Panc1 (cell line): ENCODE measurements at regions not wholly inside any gene's neighbourhood (a gene's known extent, or its start where the extent isn't known, plus 50 kb on each side); places are given as distances from the start of the nearest gene placed in this dataset.

ENCODE experiments used
- POLR2AphosphoS5 ChIP-seq: IDR thresholded peaks from 2 replicates; pipeline ENCODE4 v1.6.1; 2012; ENCODE audit warnings: mild to moderate bottlenecking, low read depth, low read length, moderate library complexity
- SIN3A ChIP-seq: IDR thresholded peaks from 2 replicates; pipeline ENCODE4 v1.6.1; 2012; ENCODE audit warnings: low read depth, mild to moderate bottlenecking, low read length, moderate library complexity, borderline replicate concordance; ENCODE audit not compliant: insufficient read depth
- TCF7L2 ChIP-seq: IDR thresholded peaks from 2 replicates; pipeline ENCODE4 v1.6.1; 2011; ENCODE audit warnings: mild to moderate bottlenecking, low read depth, low read length, inconsistent platforms
- TF ChIP-seq, protein P1 (sequence below): fragments of 450-650 bp; IDR thresholded peaks from 2 replicates; pipeline ENCODE4 v1.5.1; 2017; ENCODE audit warnings: mild to moderate bottlenecking
- TF ChIP-seq, protein P2 (sequence below), 2 experiments: IDR thresholded peaks; 2 replicates each; pipeline ENCODE4 v1.6.1; 2011 to 2012; ENCODE audit warnings: low read depth in 2 of 2, control low read depth in 1 of 2, low read length in 1 of 2, mild to moderate bottlenecking in 1 of 2, moderate library complexity in 1 of 2; ENCODE audit not compliant: insufficient read depth in 1 of 2

DNA sequence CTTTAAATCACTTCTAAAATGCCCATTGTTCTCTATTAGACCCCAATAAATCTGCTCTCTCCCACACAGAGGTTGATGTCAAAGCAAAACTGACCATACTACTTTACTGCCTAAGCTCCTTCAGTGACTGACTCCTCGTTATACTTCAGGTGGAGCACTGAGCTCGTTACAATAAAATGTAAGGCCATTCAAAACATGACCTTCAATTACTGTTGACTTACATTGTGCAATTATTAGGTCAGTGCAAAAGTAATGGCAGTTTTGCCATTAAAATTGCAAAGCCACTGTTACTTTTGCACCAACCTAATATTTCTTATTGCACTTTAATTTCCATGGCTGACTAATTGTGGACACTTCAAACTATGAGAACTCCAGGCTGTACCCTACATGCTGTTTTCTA is 314.9 kb downstream of the MZT1 start:
- TF ChIP-seq, protein P1, sequence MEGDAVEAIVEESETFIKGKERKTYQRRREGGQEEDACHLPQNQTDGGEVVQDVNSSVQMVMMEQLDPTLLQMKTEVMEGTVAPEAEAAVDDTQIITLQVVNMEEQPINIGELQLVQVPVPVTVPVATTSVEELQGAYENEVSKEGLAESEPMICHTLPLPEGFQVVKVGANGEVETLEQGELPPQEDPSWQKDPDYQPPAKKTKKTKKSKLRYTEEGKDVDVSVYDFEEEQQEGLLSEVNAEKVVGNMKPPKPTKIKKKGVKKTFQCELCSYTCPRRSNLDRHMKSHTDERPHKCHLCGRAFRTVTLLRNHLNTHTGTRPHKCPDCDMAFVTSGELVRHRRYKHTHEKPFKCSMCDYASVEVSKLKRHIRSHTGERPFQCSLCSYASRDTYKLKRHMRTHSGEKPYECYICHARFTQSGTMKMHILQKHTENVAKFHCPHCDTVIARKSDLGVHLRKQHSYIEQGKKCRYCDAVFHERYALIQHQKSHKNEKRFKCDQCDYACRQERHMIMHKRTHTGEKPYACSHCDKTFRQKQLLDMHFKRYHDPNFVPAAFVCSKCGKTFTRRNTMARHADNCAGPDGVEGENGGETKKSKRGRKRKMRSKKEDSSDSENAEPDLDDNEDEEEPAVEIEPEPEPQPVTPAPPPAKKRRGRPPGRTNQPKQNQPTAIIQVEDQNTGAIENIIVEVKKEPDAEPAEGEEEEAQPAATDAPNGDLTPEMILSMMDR, result no peak
- TF ChIP-seq, protein P2, sequence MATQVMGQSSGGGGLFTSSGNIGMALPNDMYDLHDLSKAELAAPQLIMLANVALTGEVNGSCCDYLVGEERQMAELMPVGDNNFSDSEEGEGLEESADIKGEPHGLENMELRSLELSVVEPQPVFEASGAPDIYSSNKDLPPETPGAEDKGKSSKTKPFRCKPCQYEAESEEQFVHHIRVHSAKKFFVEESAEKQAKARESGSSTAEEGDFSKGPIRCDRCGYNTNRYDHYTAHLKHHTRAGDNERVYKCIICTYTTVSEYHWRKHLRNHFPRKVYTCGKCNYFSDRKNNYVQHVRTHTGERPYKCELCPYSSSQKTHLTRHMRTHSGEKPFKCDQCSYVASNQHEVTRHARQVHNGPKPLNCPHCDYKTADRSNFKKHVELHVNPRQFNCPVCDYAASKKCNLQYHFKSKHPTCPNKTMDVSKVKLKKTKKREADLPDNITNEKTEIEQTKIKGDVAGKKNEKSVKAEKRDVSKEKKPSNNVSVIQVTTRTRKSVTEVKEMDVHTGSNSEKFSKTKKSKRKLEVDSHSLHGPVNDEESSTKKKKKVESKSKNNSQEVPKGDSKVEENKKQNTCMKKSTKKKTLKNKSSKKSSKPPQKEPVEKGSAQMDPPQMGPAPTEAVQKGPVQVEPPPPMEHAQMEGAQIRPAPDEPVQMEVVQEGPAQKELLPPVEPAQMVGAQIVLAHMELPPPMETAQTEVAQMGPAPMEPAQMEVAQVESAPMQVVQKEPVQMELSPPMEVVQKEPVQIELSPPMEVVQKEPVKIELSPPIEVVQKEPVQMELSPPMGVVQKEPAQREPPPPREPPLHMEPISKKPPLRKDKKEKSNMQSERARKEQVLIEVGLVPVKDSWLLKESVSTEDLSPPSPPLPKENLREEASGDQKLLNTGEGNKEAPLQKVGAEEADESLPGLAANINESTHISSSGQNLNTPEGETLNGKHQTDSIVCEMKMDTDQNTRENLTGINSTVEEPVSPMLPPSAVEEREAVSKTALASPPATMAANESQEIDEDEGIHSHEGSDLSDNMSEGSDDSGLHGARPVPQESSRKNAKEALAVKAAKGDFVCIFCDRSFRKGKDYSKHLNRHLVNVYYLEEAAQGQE (IDR thresholded peaks at IDR 0.05; ENCODE audit: insufficient read depth in 1 of 2, low read depth in 2 of 2, low read length in 1 of 2), result no peak
- TF ChIP-seq SIN3A (no peak), POLR2AphosphoS5 (no peak), TCF7L2 (no peak)
